Activated CD4-positive, alpha-beta T cell treated with anti-CD3 and anti-CD28 coated beads, Interleukin-2, amount 50 U/mL, for 1 hour (primary cell): ENCODE measurements at regions not wholly inside any gene's neighbourhood (a gene's known extent, or its start where the extent isn't known, plus 50 kb on each side); places are given as distances from the start of the nearest gene placed in this dataset.

ENCODE experiments used
- DNase-seq: peaks from one replicate; pipeline ENCODE4 v3.0.0-alpha.2; 2020

GRCh38 chr22:48021991-48022401 is 1259.5 kb downstream of the TBC1D22A start:
- DNase-seq = no peak

- no peak for DNase-seq
Observed at GRCh38 chr22:48018346-48018745, 1255.9 kb downstream of the TBC1D22A start.

GRCh38 chr22:48015701-48016100 is 1253.3 kb downstream of the TBC1D22A start:
- no peak for DNase-seq

GRCh38 chr22:48004936-48005335 is 1242.5 kb downstream of the TBC1D22A start:
- DNase-seq = no peak

GRCh38 chr22:48004038-48004437 is 1241.6 kb downstream of the TBC1D22A start:
- no peak for DNase-seq

- DNase-seq = no peak
Observed at GRCh38 chr22:48001101-48001500, 1238.7 kb downstream of the TBC1D22A start.

GRCh38 chr22:47997612-47998011 is 1235.2 kb downstream of the TBC1D22A start:
- DNase-seq = no peak

GRCh38 chr22:47997052-47997590 is 1234.7 kb downstream of the TBC1D22A start:
- no peak for DNase-seq

GRCh38 chr22:47996446-47996857 is 1234.0 kb downstream of the TBC1D22A start:
- DNase-seq = no peak

GRCh38 chr22:47995718-47996117 is 1233.3 kb downstream of the TBC1D22A start:
- no peak for DNase-seq

- no peak for DNase-seq
Observed at GRCh38 chr22:47995264-47995627, 1232.8 kb downstream of the TBC1D22A start.

GRCh38 chr22:47994601-47995263 is 1232.3 kb downstream of the TBC1D22A start:
- no peak for DNase-seq

GRCh38 chr22:47994045-47994444 is 1231.6 kb downstream of the TBC1D22A start:
- DNase-seq = no peak

- no peak for DNase-seq
Observed at GRCh38 chr22:47990481-47990880, 1228.0 kb downstream of the TBC1D22A start.

- DNase-seq = no peak
Observed at GRCh38 chr22:47987885-47988515, 1225.5 kb downstream of the TBC1D22A start.

GRCh38 chr22:47976219-47976618 is 1213.8 kb downstream of the TBC1D22A start:
- no peak for DNase-seq

GRCh38 chr22:47967831-47968230 is 1205.4 kb downstream of the TBC1D22A start:
- no peak for DNase-seq

- no peak for DNase-seq
Observed at GRCh38 chr22:47966316-47966715, 1203.9 kb downstream of the TBC1D22A start.

GRCh38 chr22:47965896-47966295 is 1203.4 kb downstream of the TBC1D22A start:
- DNase-seq = no peak

GRCh38 chr22:47965066-47965465 is 1202.6 kb downstream of the TBC1D22A start:
- DNase-seq = no peak

- no peak for DNase-seq
Observed at GRCh38 chr22:47963660-47964059, 1201.2 kb downstream of the TBC1D22A start.

- DNase-seq = no peak
Observed at GRCh38 chr22:47957649-47958048, 1195.2 kb downstream of the TBC1D22A start.

GRCh38 chr22:47954107-47954506 is 1191.7 kb downstream of the TBC1D22A start:
- no peak for DNase-seq

GRCh38 chr22:47944941-47945340 is 1182.5 kb downstream of the TBC1D22A start:
- no peak for DNase-seq
